HG02840 (cell line): ENCODE measurements at regions not wholly inside any gene's neighbourhood (a gene's known extent, or its start where the extent isn't known, plus 50 kb on each side); places are given as distances from the start of the nearest gene placed in this dataset.
"Not testable (repeated sequence)": the region's sequence is repeated elsewhere in the genome, so short reads cannot be mapped to it uniquely, and the experiment has no call there.

Experiments
- ATAC-seq: cut with Tn5 transposase; IDR thresholded peaks from one replicate; pipeline ENCODE4 v1.9.1; 2021; ENCODE audit warnings: mild to moderate bottlenecking, moderate library complexity, moderate number of reproducible peaks; ENCODE audit not compliant: unreplicated experiment, low FRiP score

- ATAC-seq = no peak
Observed at GRCh38 chr3:163766112-163766511, 1312.2 kb downstream of the SI start.

GRCh38 chr3:163753033-163753432, 1325.3 kb downstream of the SI start:
- no peak for ATAC-seq

GRCh38 chr3:163745204-163745603, 1333.1 kb downstream of the SI start:
- ATAC-seq = no peak

GRCh38 chr3:163735394-163735793, 1342.9 kb downstream of the SI start:
- ATAC-seq = no peak

GRCh38 chr3:163730684-163731083, 1347.6 kb downstream of the SI start:
- ATAC-seq = no peak

GRCh38 chr3:163726125-163726524, 1352.2 kb downstream of the SI start:
- ATAC-seq = no peak

GRCh38 chr3:163722405-163722804, 1355.9 kb downstream of the SI start:
- no peak for ATAC-seq

GRCh38 chr3:163721596-163721995, 1356.7 kb downstream of the SI start:
- ATAC-seq = no peak

GRCh38 chr3:163717377-163717776, 1360.9 kb downstream of the SI start:
- no peak for ATAC-seq

GRCh38 chr3:163708428-163708827, 1369.9 kb downstream of the SI start:
- ATAC-seq = no peak

GRCh38 chr3:163707659-163708058, 1370.6 kb downstream of the SI start:
- no peak for ATAC-seq

GRCh38 chr3:163698221-163698620, 1380.1 kb downstream of the SI start:
- ATAC-seq = not testable (repeated sequence)

- no peak for ATAC-seq
Observed at GRCh38 chr3:163692494-163692893, 1385.8 kb downstream of the SI start.

GRCh38 chr3:163684651-163685050, 1393.6 kb downstream of the SI start:
- no peak for ATAC-seq

GRCh38 chr3:163672954-163673353, 1405.3 kb downstream of the SI start:
- no peak for ATAC-seq

- no peak for ATAC-seq
Observed at GRCh38 chr3:163671201-163671600, 1407.1 kb downstream of the SI start.

- no peak for ATAC-seq
Observed at GRCh38 chr3:163664466-163664865, 1413.8 kb downstream of the SI start.

GRCh38 chr3:163657088-163657487, 1421.2 kb downstream of the SI start:
- no peak for ATAC-seq

- ATAC-seq = no peak
Observed at GRCh38 chr3:163655021-163655420, 1423.3 kb downstream of the SI start.

GRCh38 chr3:163644172-163644571, 1434.1 kb downstream of the SI start:
- no peak for ATAC-seq

- ATAC-seq = no peak
Observed at GRCh38 chr3:163632722-163633121, 1445.6 kb downstream of the SI start.

GRCh38 chr3:163626753-163627152, 1451.5 kb downstream of the SI start:
- no peak for ATAC-seq

- no peak for ATAC-seq
Observed at GRCh38 chr3:163622384-163622783, 1455.9 kb downstream of the SI start.
